ENCODE measurements at regions not wholly inside any gene's neighbourhood (a gene's known extent, or its start where the extent isn't known, plus 50 kb on each side); places are given as distances from the start of the nearest gene placed in this dataset.

DNA sequence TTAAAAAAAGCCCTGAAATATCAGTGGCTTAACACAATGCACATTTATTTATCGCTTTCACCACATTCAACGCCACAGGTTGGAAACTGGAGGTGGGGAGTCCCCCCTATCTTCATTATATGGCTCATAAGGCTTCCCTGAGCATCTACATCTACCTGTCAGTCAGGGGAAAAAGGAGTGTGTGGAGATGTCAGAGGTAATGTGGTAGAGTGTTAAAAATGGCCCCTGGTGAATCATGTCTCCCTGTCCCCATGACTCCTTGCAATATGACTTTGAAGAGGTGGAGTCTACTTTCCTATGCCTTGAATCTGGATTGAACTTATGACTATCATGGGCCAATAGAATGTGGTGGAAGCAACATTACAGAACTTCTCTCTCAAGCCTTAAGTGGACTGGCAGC is 65.5 kb upstream of the BTBD3 start:
- Histone ChIP-seq H3K9me3 (ENCODE audit: insufficient read depth, low read length) (no peaks in the 10 kb centered on the region), H3K4me1 (ENCODE audit: low read length) (no peaks in the 10 kb centered on the region), H2AFZ (ENCODE audit: low read depth, low read length) (no peak overlapping the region), H4K20me1 (ENCODE audit: insufficient read depth, low read length) (no peaks in the 10 kb centered on the region), H3K4me2 (ENCODE audit: low read length) (no peak overlapping the region), H3K27ac (ENCODE audit: low read length) (no peak overlapping the region), H3K9ac (ENCODE audit: low read length) (no peak overlapping the region), H3K79me2 (ENCODE audit: low read length) (no peaks in the 10 kb centered on the region), H3K36me3 (replicated peaks; ENCODE audit: low read depth, low read length) (no peaks in the 10 kb centered on the region), H3K27me3 (ENCODE audit: low read depth, low read length) (no peaks in the 10 kb centered on the region), H3K4me3 (ENCODE audit: low read length) (no peak overlapping the region)
- TF ChIP-seq, protein P1, sequence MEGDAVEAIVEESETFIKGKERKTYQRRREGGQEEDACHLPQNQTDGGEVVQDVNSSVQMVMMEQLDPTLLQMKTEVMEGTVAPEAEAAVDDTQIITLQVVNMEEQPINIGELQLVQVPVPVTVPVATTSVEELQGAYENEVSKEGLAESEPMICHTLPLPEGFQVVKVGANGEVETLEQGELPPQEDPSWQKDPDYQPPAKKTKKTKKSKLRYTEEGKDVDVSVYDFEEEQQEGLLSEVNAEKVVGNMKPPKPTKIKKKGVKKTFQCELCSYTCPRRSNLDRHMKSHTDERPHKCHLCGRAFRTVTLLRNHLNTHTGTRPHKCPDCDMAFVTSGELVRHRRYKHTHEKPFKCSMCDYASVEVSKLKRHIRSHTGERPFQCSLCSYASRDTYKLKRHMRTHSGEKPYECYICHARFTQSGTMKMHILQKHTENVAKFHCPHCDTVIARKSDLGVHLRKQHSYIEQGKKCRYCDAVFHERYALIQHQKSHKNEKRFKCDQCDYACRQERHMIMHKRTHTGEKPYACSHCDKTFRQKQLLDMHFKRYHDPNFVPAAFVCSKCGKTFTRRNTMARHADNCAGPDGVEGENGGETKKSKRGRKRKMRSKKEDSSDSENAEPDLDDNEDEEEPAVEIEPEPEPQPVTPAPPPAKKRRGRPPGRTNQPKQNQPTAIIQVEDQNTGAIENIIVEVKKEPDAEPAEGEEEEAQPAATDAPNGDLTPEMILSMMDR (IDR thresholded peaks at IDR 0.05; ENCODE audit: low read depth, low read length): no peak
- TF ChIP-seq EZH2phosphoT487 (IDR thresholded peaks at IDR 0.05; ENCODE audit: low read depth): no peak

GRCh38 chr20:11852811-11853210 is 64.9 kb upstream of the BTBD3 start:
- Histone ChIP-seq H3K4me1 (ENCODE audit: low read length) (no peaks in the 10 kb centered on the region), H3K4me3 (ENCODE audit: low read length) (no peak overlapping the region), H2AFZ (ENCODE audit: low read depth, low read length) (no peak overlapping the region), H3K79me2 (ENCODE audit: low read length) (no peaks in the 10 kb centered on the region), H3K9me3 (ENCODE audit: insufficient read depth, low read length) (no peaks in the 10 kb centered on the region), H3K36me3 (replicated peaks; ENCODE audit: low read depth, low read length) (no peaks in the 10 kb centered on the region), H3K4me2 (ENCODE audit: low read length) (no peak overlapping the region), H3K27ac (ENCODE audit: low read length) (no peak overlapping the region), H3K9ac (ENCODE audit: low read length) (no peak overlapping the region), H3K27me3 (ENCODE audit: low read depth, low read length) (no peaks in the 10 kb centered on the region), H4K20me1 (ENCODE audit: insufficient read depth, low read length) (no peaks in the 10 kb centered on the region)
- TF ChIP-seq EZH2phosphoT487 (IDR thresholded peaks at IDR 0.05; ENCODE audit: low read depth): no peak
- TF ChIP-seq, protein P1 (IDR thresholded peaks at IDR 0.05; ENCODE audit: low read depth, low read length): no peak

DNA sequence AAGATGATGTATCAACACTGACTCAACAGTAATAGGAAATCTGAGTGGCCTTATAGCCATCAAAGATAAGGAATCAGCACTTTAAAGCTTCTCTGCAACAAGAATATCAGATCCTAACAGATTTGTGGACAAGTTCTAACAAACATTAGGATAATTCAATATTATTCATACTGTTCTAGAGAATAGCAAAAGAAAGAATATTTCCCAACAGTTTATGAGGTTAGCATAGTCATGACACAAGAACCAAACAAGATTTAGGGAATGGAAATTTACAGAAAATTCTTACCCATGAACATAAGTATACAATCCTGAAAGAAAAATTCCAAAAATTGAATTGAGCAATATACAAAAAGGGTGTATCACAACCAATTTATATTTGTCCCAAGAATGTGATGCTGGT is 64.3 kb upstream of the BTBD3 start:
- H4K20me1 ChIP-seq (ENCODE audit: insufficient read depth, low read length): no peaks in the 10 kb centered on the region
- no peaks in the 10 kb centered on the region for H3K4me1 ChIP-seq (ENCODE audit: low read length)
- no peaks in the 10 kb centered on the region for H3K9me3 ChIP-seq (ENCODE audit: insufficient read depth, low read length)
- H3K9ac ChIP-seq (ENCODE audit: low read length): no peak overlapping the region
- no peaks in the 10 kb centered on the region for H3K36me3 ChIP-seq (replicated peaks; ENCODE audit: low read depth, low read length)
- H3K4me2 ChIP-seq (ENCODE audit: low read length): no peak overlapping the region
- H2AFZ ChIP-seq (ENCODE audit: low read depth, low read length): no peak overlapping the region
- no peak overlapping the region for H3K27ac ChIP-seq (ENCODE audit: low read length)
- no peaks in the 10 kb centered on the region for H3K27me3 ChIP-seq (ENCODE audit: low read depth, low read length)
- TF ChIP-seq, protein P1 (IDR thresholded peaks at IDR 0.05; ENCODE audit: low read depth, low read length): no peak
- TF ChIP-seq EZH2phosphoT487 (IDR thresholded peaks at IDR 0.05; ENCODE audit: low read depth): no peak
- H3K4me3 ChIP-seq (ENCODE audit: low read length): no peak overlapping the region
- H3K79me2 ChIP-seq (ENCODE audit: low read length): no peaks in the 10 kb centered on the region

DNA sequence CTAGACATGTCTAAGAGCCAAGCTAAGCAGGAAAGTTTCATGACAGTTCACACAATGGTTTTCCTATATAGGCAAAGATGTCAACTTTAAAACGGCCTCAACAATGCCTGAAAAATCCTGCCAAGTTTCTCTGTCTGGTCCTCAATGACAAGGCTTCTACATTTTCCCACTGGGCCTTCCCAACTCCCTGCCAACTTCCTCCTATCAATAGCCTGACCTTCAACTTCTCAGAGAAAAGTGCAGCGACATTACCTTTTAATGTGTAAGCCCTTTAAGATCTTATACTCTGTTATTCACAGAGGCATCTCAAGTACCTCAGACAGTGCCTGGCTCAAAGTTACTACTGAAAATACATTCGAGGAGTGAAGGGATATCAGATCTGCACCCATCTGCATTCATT is 56.2 kb upstream of the BTBD3 start:
- Histone ChIP-seq H4K20me1 (ENCODE audit: insufficient read depth, low read length) (no peaks in the 10 kb centered on the region), H3K27ac (ENCODE audit: low read length) (no peak overlapping the region), H3K36me3 (replicated peaks; ENCODE audit: low read depth, low read length) (no peaks in the 10 kb centered on the region), H3K4me1 (ENCODE audit: low read length) (no peaks in the 10 kb centered on the region), H2AFZ (ENCODE audit: low read depth, low read length) (no peak overlapping the region), H3K9ac (ENCODE audit: low read length) (no peak overlapping the region), H3K4me2 (ENCODE audit: low read length) (no peak overlapping the region), H3K9me3 (ENCODE audit: insufficient read depth, low read length) (no peaks in the 10 kb centered on the region), H3K79me2 (ENCODE audit: low read length) (no peaks in the 10 kb centered on the region), H3K27me3 (ENCODE audit: low read depth, low read length) (no peaks in the 10 kb centered on the region), H3K4me3 (ENCODE audit: low read length) (no peak overlapping the region)
- no peak for TF ChIP-seq EZH2phosphoT487 (IDR thresholded peaks at IDR 0.05; ENCODE audit: low read depth)
- TF ChIP-seq, protein P1 (IDR thresholded peaks at IDR 0.05; ENCODE audit: low read depth, low read length): no peak

Measured in OCI-LY3 (cell line).